ENCODE measurements at regions not wholly inside any gene's neighbourhood (a gene's known extent, or its start where the extent isn't known, plus 50 kb on each side); places are given as distances from the start of the nearest gene placed in this dataset.

- no peak for DNase-seq (ENCODE audit: low spot score)
Observed at GRCh38 chr7:25314731-25315267, 86.5 kb upstream of the NPVF start.

GRCh38 chr7:25316366-25316765 lies 88.1 kb upstream of the NPVF start:
- DNase-seq (ENCODE audit: low spot score): no peak

GRCh38 chr7:25318047-25318446 lies 89.8 kb upstream of the NPVF start:
- no peak for DNase-seq (ENCODE audit: low spot score)

GRCh38 chr7:25319707-25320106 lies 91.4 kb upstream of the NPVF start:
- DNase-seq (ENCODE audit: low spot score): no peak

GRCh38 chr7:25320791-25321190 lies 92.5 kb upstream of the NPVF start:
- no peak for DNase-seq (ENCODE audit: low spot score)

- no peak for DNase-seq (ENCODE audit: low spot score)
Observed at GRCh38 chr7:25321424-25321823, 93.1 kb upstream of the NPVF start.

- DNase-seq (ENCODE audit: low spot score): no peak
Observed at GRCh38 chr7:25322473-25322872, 94.2 kb upstream of the NPVF start.

- DNase-seq (ENCODE audit: low spot score): no peak
Observed at GRCh38 chr7:25325186-25325757, 97.0 kb upstream of the NPVF start.

- DNase-seq (ENCODE audit: low spot score): no peak
Observed at GRCh38 chr7:25326501-25327156, 98.3 kb upstream of the NPVF start.

GRCh38 chr7:25329815-25330214 lies 101.5 kb upstream of the NPVF start:
- DNase-seq (ENCODE audit: low spot score): no peak

- DNase-seq (ENCODE audit: low spot score): no peak
Observed at GRCh38 chr7:25333296-25333928, 105.1 kb upstream of the NPVF start.

GRCh38 chr7:25347360-25348066 lies 119.2 kb upstream of the NPVF start:
- no peak for DNase-seq (ENCODE audit: low spot score)

- DNase-seq (ENCODE audit: low spot score): no peak
Observed at GRCh38 chr7:25348104-25348503, 119.8 kb upstream of the NPVF start.

GRCh38 chr7:25349283-25350017 lies 121.2 kb upstream of the NPVF start:
- DNase-seq (ENCODE audit: low spot score): no peak

GRCh38 chr7:25350041-25350440 lies 121.8 kb upstream of the NPVF start:
- DNase-seq (ENCODE audit: low spot score): no peak

GRCh38 chr7:25351761-25352160 lies 123.5 kb upstream of the NPVF start:
- DNase-seq (ENCODE audit: low spot score): no peak

- DNase-seq (ENCODE audit: low spot score): no peak
Observed at GRCh38 chr7:25353196-25353595, 124.9 kb upstream of the NPVF start.

GRCh38 chr7:25353732-25354131 lies 125.4 kb upstream of the NPVF start:
- DNase-seq (ENCODE audit: low spot score): no peak

GRCh38 chr7:25356534-25357151 lies 128.4 kb upstream of the NPVF start:
- DNase-seq (ENCODE audit: low spot score): no peak

GRCh38 chr7:25358926-25359325 lies 130.6 kb upstream of the NPVF start:
- no peak for DNase-seq (ENCODE audit: low spot score)

GRCh38 chr7:25359471-25360059 lies 131.3 kb upstream of the NPVF start:
- DNase-seq (ENCODE audit: low spot score): no peak
